IPS-15b (cell line): ENCODE measurements at regions not wholly inside any gene's neighbourhood (a gene's known extent, or its start where the extent isn't known, plus 50 kb on each side); places are given as distances from the start of the nearest gene placed in this dataset.
"Not testable (repeated sequence)": the region's sequence is repeated elsewhere in the genome, so short reads cannot be mapped to it uniquely, and the experiment has no call there.

Source experiments
- H3K27me3 ChIP-seq: one replicate; pipeline ENCODE4 v1.6.1; 2013; ENCODE audit warnings: low read length; ENCODE audit not compliant: control insufficient read depth, insufficient read depth
- H3K36me3 ChIP-seq: one replicate; pipeline ENCODE4 v1.6.1; 2013; ENCODE audit warnings: low read length; ENCODE audit not compliant: control insufficient read depth, insufficient read depth
- H3K4me1 ChIP-seq: one replicate; pipeline ENCODE4 v1.6.1; 2013; ENCODE audit warnings: mild to moderate bottlenecking, low read length; ENCODE audit not compliant: control insufficient read depth, insufficient read depth
- H3K4me3 ChIP-seq: one replicate; pipeline ENCODE4 v1.5.1; 2013; ENCODE audit warnings: low read depth, low read length
- H3K9ac ChIP-seq: one replicate; pipeline ENCODE4 v1.6.1; 2013; ENCODE audit warnings: low read depth, mild to moderate bottlenecking, low read length
- H3K9me3 ChIP-seq: one replicate; pipeline ENCODE4 v1.6.1; 2013; ENCODE audit warnings: mild to moderate bottlenecking, low read length; ENCODE audit not compliant: control insufficient read depth, insufficient read depth

- H3K9ac ChIP-seq = no peak overlapping the region
Observed at GRCh38 chr12:96085475-96085874, 50.1 kb upstream of the LTA4H start.

GRCh38 chr12:96086190-96086589 lies 50.8 kb upstream of the LTA4H start:
- not testable (repeated sequence) for H3K36me3 ChIP-seq, H3K4me3 ChIP-seq, H3K9me3 ChIP-seq, H3K4me1 ChIP-seq, H3K9ac ChIP-seq, H3K27me3 ChIP-seq

More at GRCh38 chr12:96085475-96085874, 50.1 kb upstream of the LTA4H start:
- H3K9me3 ChIP-seq = peaks cover 7% of the 10 kb centered on the region
- H3K36me3 ChIP-seq = no peaks in the 10 kb centered on the region
- H3K4me1 ChIP-seq = no peaks in the 10 kb centered on the region
- no peaks in the 10 kb centered on the region for H3K27me3 ChIP-seq
- H3K4me3 ChIP-seq = no peak overlapping the region

GRCh38 chr12:96091833-96092232 lies 56.4 kb upstream of the LTA4H start:
- Histone ChIP-seq H3K4me1 (peaks cover 4% of the 10 kb centered on the region), H3K36me3 (no peaks in the 10 kb centered on the region), H3K27me3 (no peaks in the 10 kb centered on the region), H3K9ac (no peak overlapping the region), H3K4me3 (no peak overlapping the region), H3K9me3 (peaks cover 4% of the 10 kb centered on the region)

GRCh38 chr12:96093543-96094196 lies 58.3 kb upstream of the LTA4H start:
- Histone ChIP-seq H3K4me1 (peaks cover 4% of the 10 kb centered on the region), H3K9ac (peak overlapping the region; percentile 28), H3K4me3 (no peak overlapping the region), H3K9me3 (no peaks in the 10 kb centered on the region), H3K36me3 (no peaks in the 10 kb centered on the region), H3K27me3 (no peaks in the 10 kb centered on the region)

GRCh38 chr12:96094201-96094600 lies 58.8 kb upstream of the LTA4H start:
- H3K27me3 ChIP-seq = no peaks in the 10 kb centered on the region
- no peak overlapping the region for H3K4me3 ChIP-seq
- no peak overlapping the region for H3K9ac ChIP-seq
- no peaks in the 10 kb centered on the region for H3K36me3 ChIP-seq
- no peaks in the 10 kb centered on the region for H3K9me3 ChIP-seq
- H3K4me1 ChIP-seq = peaks cover 4% of the 10 kb centered on the region

GRCh38 chr12:96098631-96099030 lies 63.2 kb upstream of the LTA4H start:
- Histone ChIP-seq H3K36me3 (no peaks in the 10 kb centered on the region), H3K27me3 (no peaks in the 10 kb centered on the region), H3K4me3 (no peak overlapping the region), H3K9me3 (no peaks in the 10 kb centered on the region), H3K9ac (no peak overlapping the region), H3K4me1 (peaks cover 4% of the 10 kb centered on the region)

GRCh38 chr12:96099421-96099820 lies 64.0 kb upstream of the LTA4H start:
- H3K4me3 ChIP-seq = no peak overlapping the region
- no peaks in the 10 kb centered on the region for H3K9me3 ChIP-seq
- no peaks in the 10 kb centered on the region for H3K36me3 ChIP-seq
- H3K9ac ChIP-seq = no peak overlapping the region
- peaks cover 3% of the 10 kb centered on the region for H3K4me1 ChIP-seq
- H3K27me3 ChIP-seq = no peaks in the 10 kb centered on the region

- no peaks in the 10 kb centered on the region for H3K9me3 ChIP-seq
- H3K27me3 ChIP-seq = no peaks in the 10 kb centered on the region
- H3K4me3 ChIP-seq = no peak overlapping the region
- no peak overlapping the region for H3K9ac ChIP-seq
- H3K36me3 ChIP-seq = no peaks in the 10 kb centered on the region
- no peaks in the 10 kb centered on the region for H3K4me1 ChIP-seq
Observed at GRCh38 chr12:96099986-96100385, 64.6 kb upstream of the LTA4H start.

- Histone ChIP-seq H3K4me1 (no peaks in the 10 kb centered on the region), H3K9ac (no peak overlapping the region), H3K4me3 (no peak overlapping the region), H3K9me3 (no peaks in the 10 kb centered on the region), H3K27me3 (no peaks in the 10 kb centered on the region), H3K36me3 (no peaks in the 10 kb centered on the region)
Observed at GRCh38 chr12:96101806-96102205, 66.4 kb upstream of the LTA4H start.

- H3K36me3 ChIP-seq = no peaks in the 10 kb centered on the region
- H3K4me1 ChIP-seq = no peaks in the 10 kb centered on the region
- no peaks in the 10 kb centered on the region for H3K27me3 ChIP-seq
- H3K9ac ChIP-seq = no peak overlapping the region
- H3K4me3 ChIP-seq = no peak overlapping the region
- no peaks in the 10 kb centered on the region for H3K9me3 ChIP-seq
Observed at GRCh38 chr12:96103067-96103644, 67.8 kb upstream of the LTA4H start.

GRCh38 chr12:96104566-96104965 lies 69.2 kb upstream of the LTA4H start:
- Histone ChIP-seq H3K4me3 (no peak overlapping the region), H3K4me1 (no peaks in the 10 kb centered on the region), H3K27me3 (no peaks in the 10 kb centered on the region), H3K36me3 (no peaks in the 10 kb centered on the region), H3K9me3 (no peaks in the 10 kb centered on the region), H3K9ac (no peak overlapping the region)

GRCh38 chr12:96106137-96106536 lies 70.8 kb upstream of the LTA4H start:
- Histone ChIP-seq H3K9me3 (no peaks in the 10 kb centered on the region), H3K27me3 (no peaks in the 10 kb centered on the region), H3K4me3 (no peak overlapping the region), H3K36me3 (no peaks in the 10 kb centered on the region), H3K4me1 (no peaks in the 10 kb centered on the region), H3K9ac (no peak overlapping the region)
